GM23248 (cell line): ENCODE measurements at regions not wholly inside any gene's neighbourhood (a gene's known extent, or its start where the extent isn't known, plus 50 kb on each side); places are given as distances from the start of the nearest gene placed in this dataset.

Experiments used
- DNase-seq: peaks from one replicate; pipeline ENCODE4 v3.0.0-alpha.2; 2015
- H2AFZ ChIP-seq: fragments of 200-600 bp; sonication (generic); 2 replicates; pipeline ENCODE4 v1.6.1; 2016; ENCODE audit warnings: antibody characterized with exemption
- H3F3A ChIP-seq: fragments of 200-600 bp; sonication (generic); 2 replicates; pipeline ENCODE4 v1.6.1; 2016; ENCODE audit warnings: mild to moderate bottlenecking, antibody characterized with exemption, mixed run types; ENCODE audit not compliant: insufficient read depth
- H3K27ac ChIP-seq: fragments of 200-600 bp; sonication (generic); 2 replicates; pipeline ENCODE4 v1.5.1; 2016; ENCODE audit warnings: mild to moderate bottlenecking
- H3K27me3 ChIP-seq: fragments of 200-600 bp; sonication (generic); replicated peaks from 2 replicates; pipeline ENCODE4 v1.6.1; 2016; ENCODE audit warnings: mild to moderate bottlenecking; ENCODE audit not compliant: insufficient read depth
- H3K36me3 ChIP-seq: fragments of 200-600 bp; sonication (generic); 2 replicates; pipeline ENCODE4 v1.6.1; 2016; ENCODE audit warnings: low read depth, mild to moderate bottlenecking
- H3K4me1 ChIP-seq: fragments of 200-600 bp; sonication (generic); 2 replicates; pipeline ENCODE4 v1.6.1; 2016; ENCODE audit warnings: mild to moderate bottlenecking; ENCODE audit not compliant: insufficient read depth
- H3K4me2 ChIP-seq: fragments of 200-600 bp; sonication (generic); one replicate; pipeline ENCODE4 v1.6.1; 2016; ENCODE audit warnings: mild to moderate bottlenecking; ENCODE audit not compliant: unreplicated experiment
- H3K4me3 ChIP-seq: fragments of 200-600 bp; sonication (generic); 2 replicates; pipeline ENCODE4 v1.5.1; 2016; ENCODE audit warnings: mild to moderate bottlenecking
- H3K79me2 ChIP-seq: fragments of 200-600 bp; sonication (generic); 2 replicates; pipeline ENCODE4 v1.6.1; 2016; ENCODE audit warnings: mild to moderate bottlenecking; ENCODE audit not compliant: insufficient read depth
- H3K9ac ChIP-seq: fragments of 200-600 bp; sonication (generic); 2 replicates; pipeline ENCODE4 v1.6.1; 2016; ENCODE audit warnings: mild to moderate bottlenecking
- H3K9me2 ChIP-seq: fragments of 200-600 bp; sonication (generic); 2 replicates; pipeline ENCODE4 v1.6.1; 2016; ENCODE audit warnings: mixed run types, mild to moderate bottlenecking, moderate library complexity; ENCODE audit not compliant: insufficient read depth
- H3K9me3 ChIP-seq: fragments of 200-600 bp; sonication (generic); one replicate; pipeline ENCODE4 v1.6.1; 2017; ENCODE audit warnings: low read depth
- H4K20me1 ChIP-seq: fragments of 200-600 bp; sonication (generic); 2 replicates; pipeline ENCODE4 v1.6.0; 2016; ENCODE audit not compliant: insufficient read depth
- EZH2 ChIP-seq: fragments of 200-600 bp; sonication (generic); IDR thresholded peaks from 2 replicates; pipeline ENCODE4 v1.6.1; 2018; ENCODE audit warnings: antibody characterized with exemption, mild to moderate bottlenecking; ENCODE audit not compliant: insufficient read depth, poor library complexity, severe bottlenecking
- EZH2phosphoT487 ChIP-seq: fragments of 200-600 bp; sonication (generic); IDR thresholded peaks from 2 replicates; pipeline ENCODE4 v1.6.1; 2018; ENCODE audit warnings: antibody characterized with exemption, moderate library complexity, mild to moderate bottlenecking, low read depth; ENCODE audit not compliant: insufficient read depth
- WGBS, 2 experiments: methylation state at CpG; one replicate each; pipeline ENCODE4 v1.1.6; 2015 to 2017; ENCODE audit warnings: low lambda C conversion rate in 2 of 2, low coverage in 1 of 2; ENCODE audit errors: missing lambda C conversion rate in 2 of 2; 5-methylcytosine and 5-hydroxymethylcytosine counted together
- in situ Hi-C: fragments of 300-500 bp; cut with MboI; formaldehyde crosslinking; loops from 2 replicates; pipeline ENCODE4 v1.15.0; 2020

DNA sequence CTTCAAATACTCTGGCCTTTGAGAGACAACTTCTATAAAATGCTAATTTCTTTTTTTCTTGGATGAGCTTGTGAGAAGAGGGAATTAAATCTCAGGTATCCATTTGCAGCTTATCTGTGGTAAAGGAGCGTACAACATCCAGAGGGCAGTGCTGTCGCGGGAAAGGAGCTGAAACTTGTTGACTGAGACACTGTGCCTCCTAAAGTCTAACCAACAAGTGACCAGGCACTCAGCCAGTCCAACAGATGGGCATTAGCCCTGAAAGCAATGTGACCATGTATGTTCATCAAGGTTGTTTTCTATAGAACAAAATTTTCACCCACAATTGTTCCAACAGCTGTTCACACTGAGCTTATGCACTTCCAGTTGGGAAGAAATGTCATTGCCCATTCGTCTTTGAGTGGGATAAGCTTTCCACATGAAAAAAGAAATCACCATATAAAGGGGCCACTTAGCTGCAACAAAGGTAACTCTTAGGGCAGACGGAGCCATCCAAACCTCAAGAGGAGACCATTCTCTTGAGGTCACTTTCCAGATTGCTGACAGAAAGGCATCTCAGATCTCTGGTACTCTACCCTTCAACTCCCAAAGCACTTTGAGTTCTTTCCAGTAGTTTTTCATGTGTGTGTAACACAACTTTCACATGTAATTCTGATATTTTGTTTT, 244.8 kb upstream of the NEIL3 start:
- H3K27ac ChIP-seq = no peak overlapping the region
- H3K36me3 ChIP-seq = no peaks in the 10 kb centered on the region
- WGBS, 2 experiments = 79 to 81% methylated on average over 5 of the region's 5 CpGs
- no peak overlapping the region for H3K9ac ChIP-seq
- no peaks in the 10 kb centered on the region for H4K20me1 ChIP-seq
- no peak overlapping the region for H3K4me3 ChIP-seq
- no peaks in the 10 kb centered on the region for H3K9me3 ChIP-seq
- no peaks in the 10 kb centered on the region for H3K79me2 ChIP-seq
- TF ChIP-seq EZH2 = no peak
- no peak for TF ChIP-seq EZH2phosphoT487
- DNase-seq = no peak
- H3F3A ChIP-seq = no peaks in the 10 kb centered on the region
- H2AFZ ChIP-seq = no peak overlapping the region
- no peaks in the 10 kb centered on the region for H3K4me1 ChIP-seq
- H3K9me2 ChIP-seq = no peaks in the 10 kb centered on the region
- no peak overlapping the region for H3K4me2 ChIP-seq
- in situ Hi-C loops = no loop called here
- no peaks in the 10 kb centered on the region for H3K27me3 ChIP-seq

DNA sequence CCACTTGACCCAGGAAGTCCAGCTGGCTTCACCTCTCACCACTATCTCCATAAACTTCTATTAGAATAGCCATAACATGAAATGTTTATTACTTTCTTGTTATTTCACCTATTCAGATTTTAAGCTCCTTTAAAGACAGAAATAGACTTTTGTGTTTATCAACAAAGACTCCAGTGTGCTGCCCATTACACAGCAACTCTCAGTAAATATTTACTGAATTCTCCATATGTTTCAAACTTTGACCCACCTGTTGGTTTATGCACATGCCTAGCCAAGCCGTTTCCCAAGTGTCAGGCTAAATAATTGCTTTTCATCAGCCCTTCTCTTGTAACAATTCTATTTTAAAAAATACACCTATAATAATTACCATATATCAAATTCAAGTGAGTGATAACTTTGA, 242.9 kb upstream of the NEIL3 start:
- Histone ChIP-seq H3K9me3 (no peaks in the 10 kb centered on the region), H3K4me1 (no peaks in the 10 kb centered on the region), H3K79me2 (no peaks in the 10 kb centered on the region), H3K9ac (no peak overlapping the region), H3K36me3 (no peaks in the 10 kb centered on the region), H4K20me1 (no peaks in the 10 kb centered on the region), H3K27me3 (no peaks in the 10 kb centered on the region), H3K27ac (no peak overlapping the region), H3K4me2 (no peak overlapping the region), H3F3A (0 out of 2 replicates have a peak, but pooled peaks cover 4% of the 10 kb centered on the region), H3K9me2 (no peaks in the 10 kb centered on the region), H2AFZ (no peak overlapping the region), H3K4me3 (no peak overlapping the region)
- DNase-seq = no peak
- in situ Hi-C loops = no loop called here
- 14 to 21% methylated on average over 1 of the region's 1 CpG for WGBS, 2 experiments
- TF ChIP-seq EZH2 (no peak), EZH2phosphoT487 (no peak)

DNA sequence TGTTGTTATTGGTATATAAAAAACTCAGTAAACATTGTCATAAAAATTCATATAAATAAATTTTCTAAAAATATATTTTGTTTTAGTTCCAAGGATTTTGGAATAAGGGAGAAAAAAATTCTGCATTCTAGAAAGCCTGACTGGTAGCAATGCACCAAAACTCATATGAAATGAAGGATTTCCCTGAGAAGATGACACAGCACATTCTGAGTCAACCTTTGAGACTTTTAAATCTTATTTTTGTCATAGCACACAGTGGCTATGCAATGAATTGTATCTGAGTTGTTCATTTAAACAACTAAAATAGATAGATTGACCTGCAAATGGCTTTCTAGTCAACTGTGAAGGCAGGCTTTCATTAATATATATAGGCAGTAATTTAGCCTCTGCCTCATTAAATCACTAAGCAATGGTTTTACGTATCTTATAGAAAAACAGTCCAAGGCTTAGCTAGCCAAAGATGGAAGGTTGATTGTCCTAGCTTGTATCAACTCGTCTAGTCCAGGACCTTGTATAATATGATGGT, 239.1 kb upstream of the NEIL3 start:
- Histone ChIP-seq H2AFZ (no peak overlapping the region), H3K9ac (no peak overlapping the region), H3K9me2 (no peaks in the 10 kb centered on the region), H3K4me1 (no peaks in the 10 kb centered on the region), H3K4me2 (no peak overlapping the region), H3K36me3 (no peaks in the 10 kb centered on the region), H3K27me3 (no peaks in the 10 kb centered on the region), H3K9me3 (no peaks in the 10 kb centered on the region), H3K4me3 (no peak overlapping the region), H3F3A (0 out of 2 replicates have a peak, but pooled peaks cover 4% of the 10 kb centered on the region), H3K79me2 (no peaks in the 10 kb centered on the region), H3K27ac (no peak overlapping the region), H4K20me1 (no peaks in the 10 kb centered on the region)
- 92 to 100% methylated on average over 2 of the region's 2 CpGs for WGBS, 2 experiments
- peak; percentile 55 for DNase-seq
- TF ChIP-seq EZH2phosphoT487 = no peak
- no peak for TF ChIP-seq EZH2
- in situ Hi-C loops = no loop called here

DNA sequence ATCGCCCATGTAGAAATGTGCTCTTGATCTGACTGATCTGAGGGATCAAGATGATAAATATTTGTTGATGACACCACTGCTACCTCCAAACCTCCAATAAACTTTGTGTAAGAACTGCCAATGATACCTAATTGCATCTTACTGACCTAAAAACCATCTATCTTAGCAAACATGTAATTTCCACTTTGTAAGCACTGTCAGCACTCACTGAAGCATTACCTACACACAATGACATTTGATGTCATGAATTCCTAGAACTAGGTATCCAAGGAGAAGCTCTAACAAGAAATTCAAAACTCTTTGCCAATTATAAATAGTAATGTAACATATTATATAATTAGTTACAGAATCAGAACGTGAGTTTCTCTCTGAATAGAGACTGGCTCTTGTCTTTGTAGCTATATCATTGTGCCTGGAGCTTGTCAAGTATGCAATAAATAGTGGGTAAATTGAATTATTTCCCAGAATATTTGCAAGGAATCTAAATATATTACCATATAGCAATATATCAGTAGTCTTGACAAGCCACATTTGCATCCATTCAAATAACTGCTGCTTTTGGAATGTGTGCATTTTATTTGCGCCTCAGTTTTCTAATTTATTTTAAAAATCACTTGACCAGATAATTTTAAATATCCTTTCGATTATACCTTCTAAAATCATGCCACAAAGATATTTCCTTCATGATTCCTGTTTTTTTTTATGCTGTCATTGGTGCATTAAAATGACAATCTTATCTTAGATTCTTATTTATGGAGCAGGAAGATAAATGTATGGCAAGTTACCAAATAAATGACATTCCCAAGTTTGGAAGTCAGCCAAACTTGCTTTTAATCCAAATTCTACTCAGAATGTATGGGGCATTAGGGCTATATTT, 232.3 kb upstream of the NEIL3 start:
- in situ Hi-C loops = no loop called here
- WGBS, 2 experiments = 80 to 84% methylated on average over 4 of the region's 4 CpGs
- Histone ChIP-seq H3F3A (no peaks in the 10 kb centered on the region), H3K9me3 (no peaks in the 10 kb centered on the region), H3K27me3 (no peaks in the 10 kb centered on the region), H3K9ac (no peak overlapping the region), H3K27ac (no peak overlapping the region), H3K9me2 (no peaks in the 10 kb centered on the region), H4K20me1 (no peaks in the 10 kb centered on the region), H3K79me2 (no peaks in the 10 kb centered on the region), H2AFZ (no peak overlapping the region), H3K4me1 (no peaks in the 10 kb centered on the region), H3K4me3 (no peak overlapping the region), H3K36me3 (no peaks in the 10 kb centered on the region), H3K4me2 (no peak overlapping the region)
- TF ChIP-seq EZH2 = no peak
- TF ChIP-seq EZH2phosphoT487 = no peak
- DNase-seq = no peak
